Kidney (tissue), 13 donors: ENCODE measurements at regions not wholly inside any gene's neighbourhood (a gene's known extent, or its start where the extent isn't known, plus 50 kb on each side); places are given as distances from the start of the nearest gene placed in this dataset.

Experiments
- DNase-seq, 5 donors: peaks; one replicate each; pipeline ENCODE4 v3.0.0-alpha.2; 2013 to 2020
- FAIRE-seq: peaks from 2 replicates; lab custom pipeline; 2012; peaks lifted over from hg19 to GRCh38; lab: Jason Lieb, UNC
- H3K27ac ChIP-seq, 2 donors: one replicate each; pipeline ENCODE4 v1.7.0; 2013; ENCODE audit warnings: low read depth in 2 of 2, low read length in 2 of 2, inconsistent platforms in 1 of 2
- H3K27me3 ChIP-seq: one replicate; pipeline ENCODE4 v1.7.1; 2013; ENCODE audit warnings: low read length, inconsistent platforms; ENCODE audit not compliant: control insufficient read depth, insufficient read depth
- H3K36me3 ChIP-seq, 3 donors: one replicate each; pipeline versions ENCODE4 v1.7.0 to v1.7.1; 2013; ENCODE audit warnings: low read length in 3 of 3, control low read depth in 1 of 3, inconsistent platforms in 1 of 3; ENCODE audit not compliant: insufficient read depth in 3 of 3, control insufficient read depth in 2 of 3
- H3K4me1 ChIP-seq, 3 donors: one replicate each; pipeline versions ENCODE4 v1.7.0 to v1.7.1; 2013; ENCODE audit warnings: low read length in 3 of 3, inconsistent platforms in 1 of 3, low read depth in 1 of 3; ENCODE audit not compliant: control insufficient read depth in 2 of 3, insufficient read depth in 2 of 3
- H3K4me3 ChIP-seq, 3 donors: one replicate each; pipeline versions ENCODE4 v1.7.0 to v1.8.1; 2013; ENCODE audit warnings: low read length in 3 of 3, control low read depth in 1 of 3, inconsistent platforms in 1 of 3
- H3K9ac ChIP-seq, 3 donors: one replicate each; pipeline versions ENCODE4 v1.7.0 to v1.7.1; 2013; ENCODE audit warnings: low read length in 3 of 3, control low read depth in 1 of 3, inconsistent platforms in 1 of 3
- H3K9me3 ChIP-seq, 3 donors: one replicate each; pipeline versions ENCODE4 v1.7.0 to v1.7.1; 2013; ENCODE audit warnings: low read length in 3 of 3, control low read depth in 1 of 3, inconsistent platforms in 1 of 3; ENCODE audit not compliant: control insufficient read depth in 2 of 3, insufficient read depth in 1 of 3
- intact Hi-C: fragments of 100-400 bp; cut with DNase I; formaldehyde crosslinking; loops from one replicate; pipeline ENCODE4 v1.11.1; 2022
- TF ChIP-seq, protein P1 (sequence below): IDR thresholded peaks from 3 replicates; pipeline ENCODE4 v1.5.1; 2012; ENCODE audit warnings: mild to moderate bottlenecking, moderate library complexity, borderline replicate concordance; ENCODE audit not compliant: insufficient read depth; ENCODE audit errors: extremely low read depth
- donor health status: control.
- donor health status: control.
- donor health status: control.
- donor health status: control.
- donor health status: control.
- donor health status: DM: yes; HTN: yes; CAD: no.
- donor health status: Normal renal cell carcinoma (clear cell type).

DNA sequence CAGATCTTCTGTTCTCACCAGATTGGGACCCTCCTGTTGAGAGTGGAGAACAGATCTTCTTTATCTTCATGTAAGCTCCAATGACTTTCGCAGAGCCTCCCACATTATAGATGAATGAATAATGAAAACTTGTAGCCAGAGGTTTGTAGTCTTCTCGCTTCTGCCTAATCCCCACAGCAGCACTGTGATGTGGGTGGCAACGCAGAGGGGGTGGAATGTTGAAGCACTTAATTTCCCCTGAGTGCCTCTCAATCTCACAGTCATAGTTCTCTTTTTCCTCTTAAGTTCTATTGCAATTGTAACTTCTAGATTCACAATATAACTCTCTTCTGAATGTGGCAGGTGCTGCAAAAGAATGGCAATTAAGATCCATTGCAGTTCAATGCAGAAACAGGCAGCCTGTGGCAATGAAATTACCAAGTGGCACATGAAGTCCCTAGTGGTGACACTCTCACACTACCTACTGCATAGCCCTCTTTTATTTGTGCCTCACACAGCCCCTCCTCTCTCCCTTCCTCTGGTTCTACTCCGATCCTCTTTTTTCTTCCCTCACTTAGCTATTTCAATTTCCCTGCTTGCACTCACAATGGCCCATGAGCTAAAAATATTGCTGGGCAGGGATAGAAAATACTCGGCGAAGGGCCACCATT is 281.9 kb downstream of the UBE3D start:
- intact Hi-C loops = no loop called here
- Histone ChIP-seq H3K27ac (no peak overlapping the region), H3K9me3 (no peaks in the 10 kb centered on the region), H3K4me1 (no peaks in the 10 kb centered on the region), H3K9ac (no peak overlapping the region), H3K36me3 (no peaks in the 10 kb centered on the region), H3K27me3 (no peaks in the 10 kb centered on the region), H3K4me3 (no peak overlapping the region)
- TF ChIP-seq, protein P1, sequence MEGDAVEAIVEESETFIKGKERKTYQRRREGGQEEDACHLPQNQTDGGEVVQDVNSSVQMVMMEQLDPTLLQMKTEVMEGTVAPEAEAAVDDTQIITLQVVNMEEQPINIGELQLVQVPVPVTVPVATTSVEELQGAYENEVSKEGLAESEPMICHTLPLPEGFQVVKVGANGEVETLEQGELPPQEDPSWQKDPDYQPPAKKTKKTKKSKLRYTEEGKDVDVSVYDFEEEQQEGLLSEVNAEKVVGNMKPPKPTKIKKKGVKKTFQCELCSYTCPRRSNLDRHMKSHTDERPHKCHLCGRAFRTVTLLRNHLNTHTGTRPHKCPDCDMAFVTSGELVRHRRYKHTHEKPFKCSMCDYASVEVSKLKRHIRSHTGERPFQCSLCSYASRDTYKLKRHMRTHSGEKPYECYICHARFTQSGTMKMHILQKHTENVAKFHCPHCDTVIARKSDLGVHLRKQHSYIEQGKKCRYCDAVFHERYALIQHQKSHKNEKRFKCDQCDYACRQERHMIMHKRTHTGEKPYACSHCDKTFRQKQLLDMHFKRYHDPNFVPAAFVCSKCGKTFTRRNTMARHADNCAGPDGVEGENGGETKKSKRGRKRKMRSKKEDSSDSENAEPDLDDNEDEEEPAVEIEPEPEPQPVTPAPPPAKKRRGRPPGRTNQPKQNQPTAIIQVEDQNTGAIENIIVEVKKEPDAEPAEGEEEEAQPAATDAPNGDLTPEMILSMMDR = no peak
- DNase-seq (peak in 2 of 5 donors; percentile 3 to 10), FAIRE-seq (no peak)

DNA sequence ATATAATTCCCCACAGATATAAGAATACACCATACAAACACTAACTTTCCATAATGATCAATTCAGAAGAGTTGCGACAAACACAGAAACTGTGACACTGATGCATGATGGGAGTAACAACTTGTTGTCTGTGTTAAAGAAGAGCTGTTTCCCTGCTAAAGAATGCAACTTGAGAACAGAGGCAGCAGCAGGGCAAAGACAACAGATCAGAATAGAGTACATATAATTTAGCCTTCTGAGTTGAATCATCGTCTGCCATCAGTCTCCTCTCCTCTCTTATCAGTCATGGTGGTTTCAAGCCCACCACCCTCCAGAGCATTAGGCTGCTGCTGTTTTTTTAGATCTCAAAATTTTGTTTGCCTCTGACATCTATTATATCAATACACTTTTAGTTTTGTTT is 280.4 kb downstream of the UBE3D start:
- H3K9ac ChIP-seq = no peak overlapping the region
- DNase-seq (no peak), FAIRE-seq (no peak)
- no peak overlapping the region for H3K4me3 ChIP-seq
- intact Hi-C loops = no loop called here
- H3K27me3 ChIP-seq = no peaks in the 10 kb centered on the region
- no peaks in the 10 kb centered on the region for H3K4me1 ChIP-seq
- no peaks in the 10 kb centered on the region for H3K9me3 ChIP-seq
- no peaks in the 10 kb centered on the region for H3K36me3 ChIP-seq
- TF ChIP-seq, protein P1 = no peak
- H3K27ac ChIP-seq = no peak overlapping the region

DNA sequence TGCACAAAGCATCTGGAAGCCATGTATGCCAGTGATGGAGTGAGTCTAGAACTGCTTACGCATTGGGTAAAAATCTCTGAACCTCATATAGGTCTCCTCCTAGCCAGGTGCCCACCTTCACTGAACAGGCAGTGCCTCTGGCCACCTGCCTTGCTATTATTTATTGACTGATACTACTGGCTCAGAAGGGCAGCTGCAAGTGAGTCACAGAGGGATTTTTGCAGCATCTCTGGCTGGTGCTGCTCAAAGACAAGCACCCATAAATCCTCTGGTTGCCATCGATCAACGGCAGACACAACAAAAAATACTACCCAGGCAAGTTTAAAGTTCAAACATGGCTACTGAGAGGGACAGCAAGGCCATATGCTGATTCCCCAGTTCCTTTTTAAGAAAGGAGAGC is 279.4 kb downstream of the UBE3D start:
- no peak for FAIRE-seq
- no peaks in the 10 kb centered on the region for H3K27me3 ChIP-seq
- intact Hi-C loops = no loop called here
- TF ChIP-seq, protein P1 = no peak
- H3K4me3 ChIP-seq = no peak overlapping the region
- no peak overlapping the region for H3K27ac ChIP-seq
- H3K4me1 ChIP-seq = no peaks in the 10 kb centered on the region
- DNase-seq = no peak
- no peaks in the 10 kb centered on the region for H3K36me3 ChIP-seq
- H3K9ac ChIP-seq = no peak overlapping the region
- H3K9me3 ChIP-seq = no peaks in the 10 kb centered on the region

DNA sequence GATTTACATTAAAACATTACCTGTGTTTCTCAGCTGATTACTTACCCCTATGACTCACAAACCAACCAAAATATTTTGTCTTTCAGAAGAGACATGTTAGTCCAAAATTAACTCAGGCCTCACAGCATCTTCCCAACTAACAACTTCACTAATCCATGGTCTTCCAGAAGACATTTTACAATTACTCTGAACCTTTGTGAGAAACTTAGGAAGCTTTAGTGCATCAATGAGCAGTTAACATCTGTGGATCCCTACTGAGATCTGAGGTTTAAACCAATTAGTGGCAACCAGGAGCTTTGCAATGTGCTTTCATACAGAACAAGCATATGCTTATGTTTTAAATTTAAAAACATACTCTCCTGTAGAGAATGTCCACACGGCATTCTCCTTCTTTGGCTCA is 269.7 kb downstream of the UBE3D start:
- Histone ChIP-seq H3K27me3 (no peaks in the 10 kb centered on the region), H3K4me3 (no peak overlapping the region), H3K9me3 (peaks cover 0 to 9% (median 0%) of the 10 kb centered on the region in 3 donors), H3K36me3 (no peaks in the 10 kb centered on the region), H3K4me1 (no peaks in the 10 kb centered on the region), H3K27ac (no peak overlapping the region), H3K9ac (no peak overlapping the region)
- TF ChIP-seq, protein P1 = no peak
- DNase-seq (no peak), FAIRE-seq (no peak)
- intact Hi-C loops = no loop called here
